GM12892 (cell line): ENCODE measurements at regions not wholly inside any gene's neighbourhood (a gene's known extent, or its start where the extent isn't known, plus 50 kb on each side); places are given as distances from the start of the nearest gene placed in this dataset.

Source experiments
- DNase-seq: peaks from one replicate; pipeline ENCODE4 v3.0.0; 2011; ENCODE audit not compliant: insufficient read length
- FAIRE-seq: peaks from 2 replicates; lab custom pipeline; 2011; peaks lifted over from hg19 to GRCh38; lab: Jason Lieb, UNC
- POLR2A ChIP-seq: IDR thresholded peaks from 2 replicates; pipeline ENCODE4 v1.6.1; 2011; ENCODE audit warnings: low read depth, low read length, control low read depth
- POLR2AphosphoS5 ChIP-seq: IDR thresholded peaks from 2 replicates; pipeline ENCODE4 v1.6.1; 2011; ENCODE audit warnings: low read depth, low read length, control low read depth
- TAF1 ChIP-seq: IDR thresholded peaks from 2 replicates; pipeline ENCODE4 v1.6.1; 2011; ENCODE audit warnings: low read depth, mild to moderate bottlenecking, control low read depth, low read length, borderline replicate concordance

DNA sequence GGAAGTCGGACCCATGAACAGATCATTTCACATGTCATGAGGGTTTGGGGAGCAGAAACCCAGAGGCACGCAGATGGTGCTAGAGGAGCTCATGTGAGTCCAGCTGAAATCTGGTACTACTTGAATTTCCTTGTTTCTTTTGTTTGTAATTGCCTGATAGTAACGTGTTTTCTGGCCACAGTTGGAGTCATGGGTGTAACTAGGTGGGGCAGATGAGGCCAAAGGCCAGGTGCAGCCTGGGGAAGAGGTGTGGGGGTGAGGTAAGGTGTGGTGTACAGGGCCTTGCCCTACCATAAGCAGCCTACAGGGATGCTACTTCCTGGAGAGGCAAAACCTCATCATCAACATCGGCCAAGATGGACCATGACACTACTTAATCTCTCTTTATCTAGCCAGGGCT, 271.4 kb downstream of the PTTG2 start:
- FAIRE-seq = no peak
- DNase-seq = no peak
- TF ChIP-seq POLR2A (no peak), TAF1 (no peak), POLR2AphosphoS5 (no peak)

DNA sequence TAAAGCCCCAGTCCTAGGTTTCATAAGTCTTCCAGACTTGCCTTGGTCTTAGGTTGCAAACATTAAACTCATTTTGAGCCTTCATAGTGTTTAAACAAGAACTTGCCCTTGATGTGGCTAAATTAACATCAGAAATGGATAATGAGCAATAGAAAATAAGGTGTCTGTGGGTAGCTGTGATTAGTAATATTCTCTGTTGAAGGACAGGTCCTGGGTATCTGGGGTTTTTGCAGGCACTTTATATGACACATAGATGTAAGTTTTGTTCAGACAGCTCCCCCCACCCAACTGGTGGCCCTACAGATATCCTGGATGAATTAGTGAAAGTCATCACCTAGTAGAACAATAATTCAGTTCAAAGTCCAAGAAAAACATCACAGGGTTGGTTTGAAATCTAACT, 272.5 kb downstream of the PTTG2 start:
- TF ChIP-seq POLR2A (no peak), POLR2AphosphoS5 (no peak), TAF1 (no peak)
- FAIRE-seq (no peak), DNase-seq (no peak)

DNA sequence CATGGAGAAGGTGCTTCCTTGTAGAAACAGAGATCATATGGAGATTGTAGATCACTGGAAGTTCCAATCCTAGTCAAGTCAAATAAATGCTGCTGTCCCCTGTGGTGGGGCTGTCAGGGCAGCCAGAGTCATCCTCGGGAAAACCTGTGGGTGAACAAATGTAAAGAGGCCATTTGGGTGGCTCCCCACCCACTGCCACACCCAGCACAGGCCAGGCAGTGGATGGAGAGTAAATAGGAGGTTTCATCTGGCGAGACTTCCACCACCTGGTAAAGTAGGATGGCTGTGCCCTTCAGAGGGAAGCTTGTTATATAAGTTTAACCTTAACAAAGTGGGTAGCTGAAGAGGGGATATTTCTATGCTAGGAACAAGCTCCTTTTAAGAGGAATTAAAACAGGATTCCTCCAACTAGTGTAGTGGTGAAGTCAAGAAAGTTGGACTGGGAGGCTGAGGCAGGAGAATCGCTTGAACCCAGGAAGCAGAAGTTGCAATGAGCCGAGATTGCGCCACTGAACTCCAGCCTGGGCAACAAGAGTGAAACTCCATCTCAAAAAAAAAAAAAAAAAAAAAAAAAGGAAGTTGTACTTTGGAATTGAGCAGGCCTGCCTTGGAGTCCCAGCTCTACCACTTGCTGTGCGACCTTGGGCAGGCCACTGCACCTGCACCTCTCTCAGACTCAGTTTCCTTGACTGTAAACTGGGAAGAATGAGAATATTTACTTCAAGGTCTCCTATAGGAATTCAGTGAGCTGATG, 273.7 kb downstream of the PTTG2 start:
- TF ChIP-seq POLR2AphosphoS5 (no peak), TAF1 (no peak), POLR2A (no peak)
- no peak for DNase-seq
- FAIRE-seq = no peak

DNA sequence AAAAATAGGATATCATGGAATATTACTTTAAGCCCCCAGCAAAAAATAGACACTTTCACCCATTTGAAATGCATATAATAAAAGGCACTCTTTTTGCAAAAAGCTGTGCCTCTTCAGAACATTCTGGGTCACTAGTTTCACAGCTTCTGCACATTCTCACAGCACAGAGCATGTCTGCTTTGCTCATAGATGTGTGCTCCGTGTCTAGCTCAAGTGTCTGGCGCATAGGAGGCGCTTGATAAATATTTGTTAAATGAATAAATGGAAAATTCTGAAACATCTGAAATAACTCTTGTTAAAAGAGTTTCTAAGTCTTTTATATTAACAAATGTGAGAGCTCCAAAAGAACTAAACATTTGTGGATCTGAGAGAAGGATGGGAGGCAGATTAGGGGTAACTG, 275.2 kb downstream of the PTTG2 start:
- DNase-seq (no peak), FAIRE-seq (no peak)
- TF ChIP-seq POLR2A (no peak), TAF1 (no peak)

DNA sequence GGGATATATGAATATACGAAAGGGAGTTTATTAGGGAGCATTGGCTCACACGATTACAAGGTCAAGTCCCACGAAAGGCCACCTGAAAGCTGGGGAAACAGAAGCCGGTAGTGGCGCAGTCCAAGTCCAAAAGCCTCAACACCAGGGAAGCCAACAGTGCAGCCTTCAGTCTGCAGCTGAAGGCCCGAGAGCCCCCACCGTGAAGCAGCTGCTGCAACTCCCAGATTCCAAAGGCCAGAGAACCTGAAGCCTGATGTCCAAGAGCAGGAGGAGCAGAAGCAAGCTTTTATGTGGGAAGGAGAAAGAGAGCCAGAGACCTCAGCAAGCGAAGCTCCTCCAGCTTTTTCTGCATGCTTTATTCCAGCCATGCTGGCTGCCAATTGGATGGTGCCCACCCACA, 275.8 kb downstream of the PTTG2 start:
- TF ChIP-seq POLR2AphosphoS5 (no peak), TAF1 (no peak), POLR2A (no peak)
- DNase-seq (no peak), FAIRE-seq (no peak)

DNA sequence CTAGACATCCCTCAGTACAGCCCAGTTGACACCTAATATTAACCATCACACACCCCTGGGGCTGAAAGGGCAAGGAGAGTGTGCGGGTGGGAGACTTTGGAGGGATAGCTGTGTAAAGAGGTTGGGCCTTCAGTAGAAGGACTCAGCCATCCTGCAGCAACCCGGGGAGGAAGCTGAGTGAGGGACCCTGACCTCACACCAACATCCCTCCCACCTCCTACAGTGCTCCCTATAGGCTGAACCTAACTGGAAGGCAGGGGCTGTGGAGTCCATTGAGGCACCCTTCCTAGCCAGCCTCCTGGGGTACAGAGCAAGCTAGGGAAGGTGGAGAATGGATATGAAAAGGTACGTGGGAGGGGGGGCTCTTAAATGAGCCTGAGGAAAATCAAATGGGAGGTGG, 276.3 kb downstream of the PTTG2 start:
- DNase-seq (no peak), FAIRE-seq (no peak)
- TF ChIP-seq TAF1 (no peak), POLR2AphosphoS5 (no peak), POLR2A (no peak)

DNA sequence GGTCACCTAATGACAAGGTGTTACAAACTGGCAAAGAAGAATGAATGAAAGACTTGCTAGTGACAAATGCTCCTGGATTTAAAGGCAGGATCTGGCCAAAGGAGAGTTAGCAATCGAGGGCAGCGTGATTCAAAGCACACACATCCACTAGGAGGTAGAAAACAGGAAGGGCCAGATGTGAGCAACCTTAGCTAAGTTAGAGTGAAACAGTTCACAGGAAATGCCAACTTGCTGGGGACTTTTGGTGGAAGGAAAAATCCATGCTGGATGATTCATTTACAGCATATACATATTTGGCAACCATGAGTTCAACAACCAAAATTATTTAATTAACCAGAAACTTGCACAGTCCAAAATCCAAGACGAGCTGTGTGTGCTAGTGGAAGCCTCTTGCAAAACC, 276.9 kb downstream of the PTTG2 start:
- TF ChIP-seq POLR2AphosphoS5 = no peak
- no peak for TF ChIP-seq POLR2A
- no peak for TF ChIP-seq TAF1
- DNase-seq (no peak), FAIRE-seq (no peak)

DNA sequence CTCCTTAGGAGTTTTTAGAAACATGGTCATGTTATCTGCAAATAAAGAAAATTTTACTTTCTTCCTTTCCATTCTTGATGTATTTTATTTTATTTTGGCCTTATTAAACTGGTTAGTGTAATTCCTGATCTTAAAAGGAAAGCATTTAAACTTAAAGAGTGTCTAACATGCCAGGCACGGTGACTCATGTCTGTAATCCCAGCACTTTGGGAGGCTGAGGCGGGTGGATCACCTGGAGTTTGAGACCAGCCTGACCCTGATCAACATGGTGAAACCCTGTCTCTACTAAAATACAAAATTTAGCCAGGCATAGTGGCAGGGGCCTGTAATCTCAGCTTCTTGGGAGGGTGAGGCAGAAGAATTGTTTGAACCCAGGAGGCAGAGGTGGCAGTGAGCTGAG, 281.3 kb downstream of the PTTG2 start:
- no peak for DNase-seq
- TF ChIP-seq POLR2A (no peak), POLR2AphosphoS5 (no peak)
- no peak for FAIRE-seq

DNA sequence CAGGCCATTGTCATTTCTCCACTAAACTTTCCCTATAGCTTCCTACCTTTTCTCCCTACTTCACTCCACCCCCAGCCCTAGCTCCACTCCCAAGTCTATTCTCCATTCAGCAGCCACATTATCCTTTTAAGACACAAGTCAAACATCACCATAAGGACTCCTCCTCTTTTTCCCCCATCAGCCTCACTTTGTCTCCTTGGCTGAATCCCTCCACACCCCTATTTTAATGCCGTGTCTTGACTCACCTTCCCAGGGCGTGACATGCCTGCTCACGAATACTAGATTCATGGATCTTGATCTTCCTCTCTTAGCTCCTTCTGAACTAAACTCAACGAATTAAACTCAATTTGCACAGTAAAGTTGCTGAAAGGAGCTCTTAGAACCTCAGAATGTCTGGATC, 281.9 kb downstream of the PTTG2 start:
- FAIRE-seq (no peak), DNase-seq (no peak)
- TF ChIP-seq TAF1 (no peak), POLR2A (no peak), POLR2AphosphoS5 (no peak)

DNA sequence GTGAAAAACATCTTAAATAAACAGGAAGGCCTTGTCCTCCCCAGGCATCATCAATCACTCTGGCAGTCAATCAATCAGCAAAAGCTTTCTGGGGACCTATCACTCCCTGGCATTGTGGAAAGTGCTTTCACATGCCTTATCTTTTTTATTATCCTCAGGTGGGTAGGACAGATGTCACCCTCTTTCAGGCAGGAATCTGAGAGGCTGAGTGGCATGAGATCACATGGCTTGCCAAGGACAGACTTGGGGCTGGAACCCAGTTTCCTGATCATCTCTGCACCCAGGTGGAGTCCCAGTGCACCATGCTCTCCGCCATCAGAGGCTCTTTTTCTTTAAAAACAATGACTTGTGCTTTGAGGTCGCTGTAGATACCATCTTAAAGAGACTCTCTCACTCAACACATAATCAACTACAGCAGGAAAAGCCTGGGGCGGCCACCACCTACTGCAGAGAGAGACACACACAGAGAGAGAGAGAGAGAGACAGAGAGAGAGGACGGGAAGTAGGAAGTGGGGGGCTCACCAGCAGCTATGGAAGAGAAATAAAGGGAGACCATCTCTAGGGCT, 282.7 kb downstream of the PTTG2 start:
- TF ChIP-seq POLR2A (no peak), POLR2AphosphoS5 (no peak)
- DNase-seq (no peak), FAIRE-seq (no peak)

DNA sequence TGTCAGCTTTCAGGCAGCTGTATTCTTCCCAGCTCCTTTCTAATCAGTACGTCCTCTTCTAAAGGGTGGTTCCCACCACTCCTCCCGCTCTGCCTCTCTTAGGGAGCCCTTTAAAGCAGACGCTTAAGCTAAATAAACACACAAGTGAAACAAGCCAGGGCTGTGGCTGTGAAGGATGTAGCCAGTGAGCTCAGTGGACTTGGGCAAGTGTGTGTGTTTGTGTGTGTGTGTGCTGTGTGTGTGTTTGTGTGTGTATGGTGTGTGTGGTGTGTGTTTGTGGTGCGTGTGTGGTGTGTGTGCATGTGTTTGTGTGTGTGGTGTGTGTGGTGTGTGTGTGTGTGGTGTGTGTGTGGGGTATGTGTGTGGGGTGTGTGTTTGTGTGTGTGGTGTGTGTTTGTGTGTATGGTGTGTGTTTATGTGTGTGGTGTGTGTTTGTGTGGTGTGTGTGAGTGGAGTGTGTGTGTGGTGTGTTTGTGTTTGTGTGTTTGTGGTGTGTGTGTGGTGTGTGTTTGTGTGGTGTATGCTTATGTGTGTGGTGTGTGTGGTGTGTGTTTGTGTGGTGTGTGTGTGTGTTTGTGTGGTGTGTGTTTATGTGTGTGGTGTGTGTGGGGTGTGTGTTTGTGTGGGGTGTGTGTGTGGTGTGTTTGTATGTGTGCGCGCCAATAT, 283.3 kb downstream of the PTTG2 start:
- DNase-seq = no peak
- TF ChIP-seq POLR2AphosphoS5 = no peak
- TF ChIP-seq POLR2A = no peak
- no peak for TF ChIP-seq TAF1
- FAIRE-seq = peak; percentile 63

DNA sequence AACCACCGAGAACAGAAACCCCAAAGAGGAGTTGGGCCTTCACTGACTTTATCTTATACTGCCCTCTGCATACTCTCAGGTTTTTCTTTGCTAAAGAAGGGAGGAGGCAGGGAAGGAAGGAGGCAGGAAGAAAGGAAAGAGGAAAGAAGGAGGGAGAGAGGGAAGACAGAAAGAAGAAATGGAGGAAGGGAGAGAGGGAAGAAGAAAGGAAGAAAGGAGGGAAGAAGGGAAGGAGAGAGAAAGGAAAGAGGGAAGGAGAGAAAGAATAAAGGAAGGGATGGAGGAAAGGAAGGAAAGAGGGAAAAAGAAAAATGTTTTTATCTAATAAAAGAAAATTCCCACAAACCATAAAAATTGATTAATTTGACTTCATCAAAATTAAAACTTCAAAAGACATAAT, 294.6 kb downstream of the PTTG2 start:
- FAIRE-seq (no peak), DNase-seq (no peak)
- no peak for TF ChIP-seq POLR2A
- no peak for TF ChIP-seq POLR2AphosphoS5
- no peak for TF ChIP-seq TAF1
